ENCODE measurements at regions not wholly inside any gene's neighbourhood (a gene's known extent, or its start where the extent isn't known, plus 50 kb on each side); places are given as distances from the start of the nearest gene placed in this dataset.

GRCh38 chr22:22764085-22764484, 119.7 kb downstream of the GGTLC2 start:
- Histone ChIP-seq H3K9me3 (no peaks in the 10 kb centered on the region), H3K4me3 (no peak overlapping the region), H3K27me3 (ENCODE audit: low read depth) (peaks cover 9% of the 10 kb centered on the region), H3K4me1 (no peaks in the 10 kb centered on the region), H3K27ac (no peak overlapping the region), H3K36me3 (no peaks in the 10 kb centered on the region)
- DNase-seq (no peak), ATAC-seq (no peak)
- intact Hi-C loops (cut with DNase I), result no loop called here
- no peak for TF ChIP-seq CTCF (IDR thresholded peaks at IDR 0.05)

GRCh38 chr22:22767876-22768602, 119.6 kb upstream of the IGLL5 start:
- no peak for ATAC-seq
- Histone ChIP-seq H3K9me3 (no peaks in the 10 kb centered on the region), H3K36me3 (no peaks in the 10 kb centered on the region), H3K27ac (no peak overlapping the region), H3K4me3 (no peak overlapping the region), H3K4me1 (no peaks in the 10 kb centered on the region), H3K27me3 (ENCODE audit: low read depth) (peaks cover 9% of the 10 kb centered on the region)
- intact Hi-C loops (cut with DNase I), result no loop called here
- peak; percentile 5 for TF ChIP-seq CTCF (IDR thresholded peaks at IDR 0.05)
- DNase-seq, result no peak

GRCh38 chr22:22768885-22769284, 118.7 kb upstream of the IGLL5 start:
- intact Hi-C loops (cut with DNase I), result no loop called here
- ATAC-seq, result no peak
- TF ChIP-seq CTCF (IDR thresholded peaks at IDR 0.05), result no peak

GRCh38 chr22:22769434-22770279, 118.0 kb upstream of the IGLL5 start:
- no peak overlapping the region for H3K4me3 ChIP-seq
- intact Hi-C loops (cut with DNase I), result no loop called here
- no peaks in the 10 kb centered on the region for H3K4me1 ChIP-seq
- no peaks in the 10 kb centered on the region for H3K36me3 ChIP-seq
- peaks cover 9% of the 10 kb centered on the region for H3K27me3 ChIP-seq (ENCODE audit: low read depth)
- no peaks in the 10 kb centered on the region for H3K9me3 ChIP-seq
- ATAC-seq (no peak), DNase-seq (no peak)
- H3K27ac ChIP-seq, result no peak overlapping the region
- no peak for TF ChIP-seq CTCF (IDR thresholded peaks at IDR 0.05)

More at GRCh38 chr22:22768885-22769284, 118.7 kb upstream of the IGLL5 start:
- no peaks in the 10 kb centered on the region for H3K9me3 ChIP-seq
- DNase-seq, result no peak
- no peak overlapping the region for H3K4me3 ChIP-seq
- peaks cover 9% of the 10 kb centered on the region for H3K27me3 ChIP-seq (ENCODE audit: low read depth)
- H3K36me3 ChIP-seq, result no peaks in the 10 kb centered on the region
- H3K27ac ChIP-seq, result no peak overlapping the region
- H3K4me1 ChIP-seq, result no peaks in the 10 kb centered on the region

GRCh38 chr22:22770280-22770871, 117.2 kb upstream of the IGLL5 start:
- H3K9me3 ChIP-seq, result no peaks in the 10 kb centered on the region
- no peak overlapping the region for H3K4me3 ChIP-seq
- peak; percentile 76 to 82 for ATAC-seq
- H3K4me1 ChIP-seq, result no peaks in the 10 kb centered on the region
- H3K27me3 ChIP-seq (ENCODE audit: low read depth), result peaks cover 9% of the 10 kb centered on the region
- TF ChIP-seq CTCF (IDR thresholded peaks at IDR 0.05), result peak; percentile 71
- no peak for DNase-seq
- no peak overlapping the region for H3K27ac ChIP-seq
- no peaks in the 10 kb centered on the region for H3K36me3 ChIP-seq
- intact Hi-C loops (cut with DNase I), result no loop called here
